ENCODE measurements at regions not wholly inside any gene's neighbourhood (a gene's known extent, or its start where the extent isn't known, plus 50 kb on each side); places are given as distances from the start of the nearest gene placed in this dataset.

DNA sequence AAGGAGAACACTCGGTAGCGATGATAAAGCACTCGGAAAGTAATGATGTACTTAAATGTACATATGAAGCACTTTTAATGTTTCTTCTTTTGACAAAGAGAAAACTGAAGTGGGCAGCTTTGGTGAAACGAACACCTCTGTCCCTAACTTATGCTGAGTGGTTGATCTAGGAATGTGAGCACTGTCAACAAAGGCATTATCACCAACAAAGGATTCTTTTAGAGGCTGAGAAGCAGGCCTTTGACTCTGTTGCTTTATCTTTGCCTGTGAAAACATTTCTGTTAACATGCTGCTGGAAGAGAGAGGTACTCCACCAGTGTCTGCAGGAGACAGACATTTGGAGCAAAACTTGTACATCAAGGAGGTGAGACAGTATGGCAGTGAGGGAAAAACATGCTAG is 103.2 kb upstream of the VRK1 start:
- ATAC-seq (ENCODE audit: poor library complexity): no peak
- Histone ChIP-seq H3K27me3 (ENCODE audit: control insufficient read depth in 1 of 2, insufficient read depth in 2 of 2, low read length in 2 of 2) (peaks cover 0 to 6% of the 10 kb centered on the region in 2 experiments), H3K4me1 (ENCODE audit: insufficient read depth, low read length) (no peaks in the 10 kb centered on the region), H3K36me3 (ENCODE audit: insufficient read depth, low read length) (no peaks in the 10 kb centered on the region), H3K9me3 (ENCODE audit: control insufficient read depth in 1 of 2, insufficient read depth in 1 of 2, low read length in 2 of 2) (no peaks in the 10 kb centered on the region), H3K4me3 (ENCODE audit: low read length) (no peak overlapping the region), H3K27ac (ENCODE audit: low read depth in 1 of 2, low read length in 2 of 2) (no peak overlapping the region)
- POLR2A ChIA-PET: no interaction called here
- intact Hi-C loops (cut with DNase I, micrococcal nuclease): no loop called here
- Mint-ChIP-seq H3K9me3 (no peaks in the 10 kb centered on the region), H3K4me3 (no peak overlapping the region), H3K27ac (no peak overlapping the region), H3K4me1 (ENCODE audit: low read depth) (no peaks in the 10 kb centered on the region), H3K27me3 (peaks cover 14% of the 10 kb centered on the region), H3K36me3 (ENCODE audit: low read depth) (no peaks in the 10 kb centered on the region)
- TF ChIP-seq, protein P1, sequence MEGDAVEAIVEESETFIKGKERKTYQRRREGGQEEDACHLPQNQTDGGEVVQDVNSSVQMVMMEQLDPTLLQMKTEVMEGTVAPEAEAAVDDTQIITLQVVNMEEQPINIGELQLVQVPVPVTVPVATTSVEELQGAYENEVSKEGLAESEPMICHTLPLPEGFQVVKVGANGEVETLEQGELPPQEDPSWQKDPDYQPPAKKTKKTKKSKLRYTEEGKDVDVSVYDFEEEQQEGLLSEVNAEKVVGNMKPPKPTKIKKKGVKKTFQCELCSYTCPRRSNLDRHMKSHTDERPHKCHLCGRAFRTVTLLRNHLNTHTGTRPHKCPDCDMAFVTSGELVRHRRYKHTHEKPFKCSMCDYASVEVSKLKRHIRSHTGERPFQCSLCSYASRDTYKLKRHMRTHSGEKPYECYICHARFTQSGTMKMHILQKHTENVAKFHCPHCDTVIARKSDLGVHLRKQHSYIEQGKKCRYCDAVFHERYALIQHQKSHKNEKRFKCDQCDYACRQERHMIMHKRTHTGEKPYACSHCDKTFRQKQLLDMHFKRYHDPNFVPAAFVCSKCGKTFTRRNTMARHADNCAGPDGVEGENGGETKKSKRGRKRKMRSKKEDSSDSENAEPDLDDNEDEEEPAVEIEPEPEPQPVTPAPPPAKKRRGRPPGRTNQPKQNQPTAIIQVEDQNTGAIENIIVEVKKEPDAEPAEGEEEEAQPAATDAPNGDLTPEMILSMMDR (IDR thresholded peaks at IDR 0.05): no peak
- no peak for DNase-seq
- CTCF ChIA-PET: no interaction called here

DNA sequence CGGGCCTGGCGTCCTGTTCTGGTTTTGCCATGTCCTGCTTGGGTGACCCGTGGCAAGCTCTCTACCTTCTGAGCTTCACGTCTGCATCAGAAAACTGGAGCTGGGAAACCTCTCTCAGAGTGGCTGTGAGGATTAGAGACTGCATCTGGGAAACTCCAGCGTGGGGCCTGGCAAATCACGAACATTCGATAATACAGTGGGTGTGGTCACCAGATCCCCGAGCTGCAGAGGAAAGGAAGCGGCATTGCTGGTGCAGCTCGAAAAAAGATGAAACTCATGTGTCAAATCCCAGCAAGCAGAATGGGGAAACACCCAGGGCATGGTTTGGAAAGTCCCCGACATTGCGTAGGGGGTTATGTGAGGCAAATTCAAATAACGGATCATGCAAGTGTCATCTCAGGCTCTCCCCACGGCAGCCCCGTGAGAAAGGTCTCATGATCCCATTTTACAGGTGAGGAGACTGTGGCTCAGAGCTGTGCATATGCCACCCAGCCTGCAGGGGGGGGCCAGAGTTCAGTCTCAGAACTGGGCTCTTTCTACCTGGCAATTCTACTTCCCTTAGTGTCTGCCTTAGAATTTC is 98.1 kb upstream of the VRK1 start:
- H3K4me3 ChIP-seq (ENCODE audit: low read length): no peak overlapping the region
- no peaks in the 10 kb centered on the region for H3K4me1 ChIP-seq (ENCODE audit: insufficient read depth, low read length)
- Mint-ChIP-seq H3K4me3 (no peak overlapping the region), H3K36me3 (ENCODE audit: low read depth) (no peaks in the 10 kb centered on the region), H3K9me3 (no peaks in the 10 kb centered on the region), H3K4me1 (ENCODE audit: low read depth) (no peaks in the 10 kb centered on the region), H3K27ac (no peak overlapping the region), H3K27me3 (peaks cover 32% of the 10 kb centered on the region)
- CTCF ChIA-PET: interaction anchor here (1.2 kb wide), 1 partner anchor 43 kb away, joined by 3 read pairs; no protein-coding TSS in a partner anchor
- H3K36me3 ChIP-seq (ENCODE audit: insufficient read depth, low read length): no peaks in the 10 kb centered on the region
- H3K27ac ChIP-seq (ENCODE audit: low read depth in 1 of 2, low read length in 2 of 2): no peak overlapping the region
- intact Hi-C loops (cut with DNase I, micrococcal nuclease): no loop called here
- DNase-seq (peak in 6 of 14 experiments; percentile 2 to 27 (median 6)), ATAC-seq (ENCODE audit: poor library complexity) (no peak)
- no peaks in the 10 kb centered on the region for H3K9me3 ChIP-seq (ENCODE audit: control insufficient read depth in 1 of 2, insufficient read depth in 1 of 2, low read length in 2 of 2)
- H3K27me3 ChIP-seq (ENCODE audit: control insufficient read depth in 1 of 2, insufficient read depth in 2 of 2, low read length in 2 of 2): peaks cover 0 to 6% of the 10 kb centered on the region in 2 experiments
- TF ChIP-seq, protein P1 (IDR thresholded peaks at IDR 0.05): no peak
- POLR2A ChIA-PET: no interaction called here

DNA sequence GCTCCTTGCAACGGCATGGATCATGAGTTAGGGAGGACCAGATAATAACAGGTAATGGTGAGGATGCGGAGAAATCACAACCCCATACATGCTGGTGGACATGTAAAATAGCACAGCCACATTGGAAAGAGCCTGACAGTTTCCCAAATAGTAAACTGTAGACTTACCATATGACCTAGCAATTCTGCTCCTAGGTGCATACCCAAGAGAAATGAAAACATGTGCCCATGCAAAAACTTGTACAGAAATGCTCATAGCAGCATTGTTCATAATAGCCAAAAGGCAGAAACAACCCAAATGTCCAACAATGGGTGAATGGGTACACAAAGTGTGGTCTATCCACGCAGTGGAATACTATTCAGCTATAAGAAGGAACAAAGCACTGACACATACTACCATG is 97.5 kb upstream of the VRK1 start:
- Mint-ChIP-seq H3K4me1 (ENCODE audit: low read depth) (no peaks in the 10 kb centered on the region), H3K9me3 (no peaks in the 10 kb centered on the region), H3K4me3 (no peak overlapping the region), H3K36me3 (ENCODE audit: low read depth) (no peaks in the 10 kb centered on the region), H3K27me3 (peaks cover 34% of the 10 kb centered on the region), H3K27ac (no peak overlapping the region)
- Histone ChIP-seq H3K4me1 (ENCODE audit: insufficient read depth, low read length) (no peaks in the 10 kb centered on the region), H3K9me3 (ENCODE audit: control insufficient read depth in 1 of 2, insufficient read depth in 1 of 2, low read length in 2 of 2) (no peaks in the 10 kb centered on the region), H3K27ac (ENCODE audit: low read depth in 1 of 2, low read length in 2 of 2) (no peak overlapping the region), H3K36me3 (ENCODE audit: insufficient read depth, low read length) (no peaks in the 10 kb centered on the region), H3K4me3 (ENCODE audit: low read length) (no peak overlapping the region), H3K27me3 (ENCODE audit: control insufficient read depth in 1 of 2, insufficient read depth in 2 of 2, low read length in 2 of 2) (peaks cover 0 to 10% of the 10 kb centered on the region in 2 experiments)
- ATAC-seq (ENCODE audit: poor library complexity) (no peak), DNase-seq (no peak)
- intact Hi-C loops (cut with DNase I, micrococcal nuclease): no loop called here
- CTCF ChIA-PET: interaction anchor here (1.2 kb wide), 1 partner anchor 42 kb away, joined by 3 read pairs; no protein-coding TSS in a partner anchor
- TF ChIP-seq, protein P1 (IDR thresholded peaks at IDR 0.05): no peak
- POLR2A ChIA-PET: no interaction called here

Data from CD4-positive, alpha-beta T cell (primary cell).